ENCODE measurements at regions not wholly inside any gene's neighbourhood (a gene's known extent, or its start where the extent isn't known, plus 50 kb on each side); places are given as distances from the start of the nearest gene placed in this dataset.

DNA sequence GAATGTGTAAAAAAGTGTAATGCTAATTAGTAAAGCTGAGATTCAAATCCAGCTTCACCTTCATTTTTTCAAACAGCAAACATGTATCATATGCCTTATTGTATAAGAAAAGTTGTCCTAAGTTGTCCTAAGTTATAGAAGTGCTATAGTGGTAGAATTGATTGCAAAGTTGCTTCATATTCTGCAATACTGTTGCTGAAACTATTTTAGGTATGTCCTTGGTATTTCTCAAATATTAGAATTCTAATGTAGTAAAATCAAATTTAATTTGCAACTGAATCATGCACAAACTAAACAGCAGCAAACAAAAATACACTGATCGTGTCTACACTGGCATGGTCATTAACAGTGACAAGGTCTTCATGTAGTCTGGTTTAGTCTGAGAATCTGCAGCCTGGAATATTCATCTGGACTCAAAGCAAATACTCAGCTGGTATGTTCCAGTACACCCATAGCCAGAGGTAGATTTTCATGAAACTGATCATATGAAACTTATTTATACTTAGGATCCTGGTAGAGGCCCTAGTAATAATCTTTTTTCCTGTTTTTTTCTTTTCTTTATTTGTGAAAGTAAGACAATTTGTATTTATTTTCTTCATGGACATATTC, 555.6 kb upstream of the ZEB2 start:
- Histone ChIP-seq H3K4me1 (ENCODE audit: low read depth) (no peaks in the 10 kb centered on the region), H3K4me3 (no peak overlapping the region), H3K9me3 (ENCODE audit: low read depth) (no peaks in the 10 kb centered on the region), H3K36me3 (no peaks in the 10 kb centered on the region), H3K27me3 (no peaks in the 10 kb centered on the region), H3K27ac (no peak overlapping the region)
- no peak for TF ChIP-seq CTCF (IDR thresholded peaks at IDR 0.05; ENCODE audit: low read depth, low read length)
- DNase-seq (ENCODE audit: low read depth in 1 of 2, low spot score in 1 of 2), result no peak

DNA sequence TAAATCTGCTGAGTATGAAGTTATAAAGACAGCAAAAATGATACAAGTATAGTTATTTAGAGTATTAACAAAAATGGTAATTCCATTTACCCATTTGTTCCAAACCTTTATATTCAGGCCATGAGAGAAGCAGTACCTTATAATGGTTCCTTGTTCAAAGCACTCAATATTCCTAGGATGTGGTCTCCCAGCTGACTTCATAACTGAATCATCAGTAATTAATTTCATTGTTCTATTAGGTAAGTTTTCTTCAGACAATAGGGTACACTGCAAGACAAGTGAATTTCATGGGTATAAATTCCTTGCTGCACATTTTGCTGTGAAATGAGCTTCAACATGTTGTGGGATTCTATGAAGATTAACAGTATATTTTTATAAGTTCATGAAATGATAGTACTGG, 550.8 kb upstream of the ZEB2 start:
- Histone ChIP-seq H3K4me3 (no peak overlapping the region), H3K36me3 (no peaks in the 10 kb centered on the region), H3K27ac (no peak overlapping the region), H3K9me3 (ENCODE audit: low read depth) (no peaks in the 10 kb centered on the region), H3K4me1 (ENCODE audit: low read depth) (no peaks in the 10 kb centered on the region), H3K27me3 (no peaks in the 10 kb centered on the region)
- no peak for DNase-seq (ENCODE audit: low read depth in 1 of 2, low spot score in 1 of 2)
- no peak for TF ChIP-seq CTCF (IDR thresholded peaks at IDR 0.05; ENCODE audit: low read depth, low read length)

GRCh38 chr2:145068509-145068908, 548.6 kb upstream of the ZEB2 start:
- Histone ChIP-seq H3K4me3 (no peak overlapping the region), H3K9me3 (ENCODE audit: low read depth) (no peaks in the 10 kb centered on the region), H3K4me1 (ENCODE audit: low read depth) (no peaks in the 10 kb centered on the region), H3K27ac (no peak overlapping the region), H3K27me3 (no peaks in the 10 kb centered on the region), H3K36me3 (no peaks in the 10 kb centered on the region)
- no peak for TF ChIP-seq CTCF (IDR thresholded peaks at IDR 0.05; ENCODE audit: low read depth, low read length)
- no peak for DNase-seq (ENCODE audit: low read depth in 1 of 2, low spot score in 1 of 2)

DNA sequence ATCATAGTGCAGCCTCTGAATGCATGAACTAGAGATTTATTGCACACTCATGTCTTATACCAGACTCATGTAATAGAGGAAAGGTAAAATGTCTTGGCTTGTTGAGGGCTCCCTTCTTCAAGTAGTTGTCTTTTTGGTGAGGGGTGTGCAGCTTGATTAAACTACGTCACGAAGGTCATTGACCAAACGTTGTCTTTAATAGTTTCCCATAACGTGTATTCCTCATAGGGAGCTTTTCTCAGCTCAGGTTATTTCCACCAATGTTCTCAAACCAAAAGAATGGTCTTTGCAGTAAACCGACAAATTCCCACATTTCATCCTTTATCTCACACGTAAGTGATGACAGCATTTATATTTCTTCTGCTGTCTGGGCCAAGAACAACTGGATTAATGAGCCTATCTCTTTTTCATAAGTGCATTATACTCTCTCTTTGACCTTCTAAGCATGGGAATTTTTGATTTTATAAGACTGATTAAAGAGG, 547.7 kb upstream of the ZEB2 start:
- no peaks in the 10 kb centered on the region for H3K27me3 ChIP-seq
- no peak for TF ChIP-seq CTCF (IDR thresholded peaks at IDR 0.05; ENCODE audit: low read depth, low read length)
- no peak overlapping the region for H3K27ac ChIP-seq

GRCh38 chr2:145066856-145067548, 547.1 kb upstream of the ZEB2 start:
- no peak for TF ChIP-seq CTCF (IDR thresholded peaks at IDR 0.05; ENCODE audit: low read depth, low read length)
- no peaks in the 10 kb centered on the region for H3K9me3 ChIP-seq (ENCODE audit: low read depth)
- no peaks in the 10 kb centered on the region for H3K4me1 ChIP-seq (ENCODE audit: low read depth)
- no peak overlapping the region for H3K27ac ChIP-seq
- DNase-seq (ENCODE audit: low read depth in 1 of 2, low spot score in 1 of 2), result peak in 1 of 2 donors; percentile 24
- H3K36me3 ChIP-seq, result no peaks in the 10 kb centered on the region
- no peak overlapping the region for H3K4me3 ChIP-seq
- H3K27me3 ChIP-seq, result no peaks in the 10 kb centered on the region

More for the DNA sequence above, 547.7 kb upstream of the ZEB2 start:
- no peak overlapping the region for H3K4me3 ChIP-seq
- H3K4me1 ChIP-seq (ENCODE audit: low read depth), result no peaks in the 10 kb centered on the region
- H3K9me3 ChIP-seq (ENCODE audit: low read depth), result no peaks in the 10 kb centered on the region
- H3K36me3 ChIP-seq, result no peaks in the 10 kb centered on the region
- no peak for DNase-seq (ENCODE audit: low read depth in 1 of 2, low spot score in 1 of 2)
